NCI-H2196 treated with DMSO at 0.1 percent for 48 hours (cell line): ENCODE measurements at regions not wholly inside any gene's neighbourhood (a gene's known extent, or its start where the extent isn't known, plus 50 kb on each side); places are given as distances from the start of the nearest gene placed in this dataset.
"Not testable (repeated sequence)": the region's sequence is repeated elsewhere in the genome, so short reads cannot be mapped to it uniquely, and the experiment has no call there.

Source experiments
- DNase-seq: peaks from one replicate; lab custom pipeline; 2025; ENCODE audit not compliant: unreplicated experiment; lab: John Stamatoyannopoulos, UW

DNA sequence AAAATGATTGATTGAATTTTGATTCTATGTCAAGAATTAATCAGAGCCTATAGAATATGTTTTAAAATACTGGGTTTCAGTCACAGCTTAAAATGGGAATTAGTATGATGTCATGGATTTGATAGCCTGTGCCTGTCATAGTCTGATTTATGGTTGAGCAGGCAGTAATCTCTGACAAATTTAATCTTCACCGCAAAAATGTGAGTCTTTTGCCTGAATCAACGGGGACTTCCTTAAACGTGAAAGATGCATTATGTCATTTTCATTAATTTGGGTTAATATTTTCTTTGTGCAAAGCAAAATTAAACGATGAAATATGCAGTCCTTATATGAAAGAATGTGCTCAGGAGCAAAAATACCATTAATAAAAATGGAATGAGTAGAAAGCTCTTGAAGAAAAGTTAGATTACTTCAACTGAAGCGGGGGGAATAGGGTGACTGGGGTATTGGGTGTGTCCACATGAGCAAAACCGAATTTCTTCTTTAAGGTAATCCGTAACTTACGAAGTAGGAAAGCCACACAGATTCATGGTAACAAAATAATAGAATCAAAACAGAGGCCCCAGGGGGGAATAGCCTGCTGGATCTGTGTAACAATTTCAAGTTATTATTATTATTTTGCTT is 339.6 kb upstream of the NOX3 start:
- DNase-seq: no peak

DNA sequence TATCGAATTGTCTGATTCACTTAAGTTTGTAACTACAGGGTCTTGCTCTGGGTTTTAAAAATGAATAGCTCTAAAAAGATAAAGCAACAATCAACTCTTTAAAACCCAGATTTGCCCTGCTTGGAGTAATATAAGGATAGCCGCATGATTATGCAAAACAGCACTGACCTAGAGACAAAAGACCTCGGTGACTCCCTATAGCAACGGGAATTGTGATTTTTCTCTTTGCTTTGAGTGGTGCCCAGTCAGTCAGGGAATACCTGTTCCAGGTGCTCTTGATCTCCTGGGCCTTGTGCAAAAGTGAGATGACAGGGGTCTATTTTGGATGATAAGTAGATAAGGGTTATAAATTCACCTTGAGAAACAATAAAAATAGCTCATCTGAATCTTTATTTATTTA is 336.3 kb upstream of the NOX3 start:
- DNase-seq: no peak

DNA sequence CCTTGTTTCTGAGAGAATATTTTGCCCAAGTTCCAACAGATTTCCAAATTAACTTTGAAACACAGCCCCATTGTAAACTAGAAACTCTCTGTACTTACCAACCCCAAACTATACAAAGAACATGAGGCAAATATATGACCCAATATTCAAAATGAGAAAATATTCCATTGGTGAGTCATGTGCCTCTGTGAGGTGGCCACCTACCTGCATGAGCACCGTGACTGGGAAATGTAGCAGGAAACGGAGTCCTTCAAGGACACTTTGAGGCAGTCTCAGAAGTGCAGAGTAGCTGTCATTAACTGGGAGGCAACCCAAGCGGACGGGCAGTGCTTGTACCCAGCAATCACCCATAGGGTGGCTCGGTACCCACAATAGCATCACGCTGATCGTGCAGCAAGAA is 335.5 kb upstream of the NOX3 start:
- DNase-seq: no peak

DNA sequence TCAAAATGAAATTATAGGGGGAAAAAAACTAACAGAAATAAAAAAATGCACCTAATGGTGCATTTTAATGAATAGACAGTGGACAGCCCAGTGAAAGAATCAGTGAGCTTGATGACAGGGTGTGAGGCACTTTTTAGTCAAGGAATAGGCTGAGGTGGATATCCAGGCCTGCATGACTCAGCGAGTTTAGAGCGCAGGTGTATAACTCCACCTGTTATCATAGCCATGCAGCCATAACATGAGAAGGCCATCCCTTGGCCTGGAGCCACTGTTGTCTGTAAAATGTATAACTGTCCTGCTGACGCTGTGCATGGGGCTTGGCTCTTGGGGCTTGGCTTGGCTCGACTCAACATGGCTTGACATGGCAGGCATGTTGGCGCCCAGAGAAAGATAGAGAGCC is 331.5 kb upstream of the NOX3 start:
- no peak for DNase-seq

DNA sequence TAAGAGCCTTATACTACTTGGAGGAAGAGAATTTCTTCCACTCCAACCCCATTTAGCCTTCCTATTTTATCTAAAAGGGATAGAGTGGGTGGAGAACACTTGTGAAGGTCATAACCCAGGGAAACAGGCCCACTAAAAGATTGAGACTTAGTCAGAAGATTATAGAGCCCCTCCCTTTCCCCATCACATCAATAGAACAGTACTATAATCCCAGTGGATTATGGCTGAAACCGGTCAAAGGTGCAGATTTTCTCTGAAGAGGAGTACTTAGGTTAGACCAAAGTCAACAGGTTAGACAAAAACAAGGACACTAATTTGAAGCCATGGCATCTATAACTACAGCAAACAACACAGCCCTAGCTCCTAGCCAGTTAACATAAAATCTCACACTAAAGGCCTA is 330.9 kb upstream of the NOX3 start:
- DNase-seq: no peak

DNA sequence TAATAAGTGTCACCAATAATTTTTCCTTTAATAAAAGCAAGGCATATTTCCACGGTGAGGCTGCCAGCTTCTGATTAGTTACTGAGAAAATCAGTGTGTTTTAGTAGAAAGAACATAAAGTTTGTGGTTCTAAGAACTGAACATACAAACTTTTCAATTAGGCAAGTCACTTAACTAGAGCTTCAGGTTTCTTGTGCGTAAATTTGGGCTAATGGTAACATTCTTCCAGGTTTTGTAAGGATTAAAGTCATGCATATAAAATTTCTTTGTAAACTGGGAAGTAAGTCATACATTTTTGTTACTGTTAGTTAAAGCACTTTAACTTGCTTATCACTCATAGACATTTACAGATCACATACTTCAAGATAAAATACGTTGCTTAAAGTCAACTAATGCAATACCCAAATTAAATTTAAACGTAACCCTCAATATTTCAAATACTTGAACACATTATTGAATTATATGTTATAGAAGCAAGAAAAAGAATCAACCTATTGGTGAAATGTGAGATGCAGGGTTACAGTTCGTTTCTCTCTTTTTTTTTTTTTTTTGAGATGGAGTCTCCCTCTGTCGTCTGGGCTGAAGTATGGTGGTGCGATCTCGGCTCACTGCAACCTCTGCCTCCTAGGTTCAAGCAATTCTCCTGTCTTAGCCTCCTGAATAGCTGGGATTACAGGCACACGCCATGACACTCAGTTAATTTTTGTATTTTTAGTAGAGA is 327.3 kb upstream of the NOX3 start:
- no peak for DNase-seq

DNA sequence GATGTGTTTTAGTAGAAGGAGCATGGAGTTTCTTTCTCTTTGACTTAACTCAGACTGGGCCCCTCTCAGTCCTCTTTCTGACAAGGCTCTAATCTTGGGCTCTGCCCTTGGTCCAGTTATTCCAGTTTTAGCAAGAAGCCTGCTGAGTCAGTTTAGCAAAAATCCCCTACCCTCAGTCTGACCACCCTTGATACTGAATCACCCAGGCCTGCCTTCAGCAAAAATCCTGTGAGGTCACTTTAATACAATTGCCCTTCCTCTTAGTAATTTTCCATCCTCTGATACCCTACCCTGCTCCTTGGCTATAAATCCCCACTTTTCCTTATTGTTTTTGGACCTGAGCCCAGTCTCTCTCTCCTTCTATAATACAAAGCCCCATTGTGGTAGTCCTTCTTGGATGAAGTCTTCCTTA is 326.7 kb upstream of the NOX3 start:
- DNase-seq: no peak

DNA sequence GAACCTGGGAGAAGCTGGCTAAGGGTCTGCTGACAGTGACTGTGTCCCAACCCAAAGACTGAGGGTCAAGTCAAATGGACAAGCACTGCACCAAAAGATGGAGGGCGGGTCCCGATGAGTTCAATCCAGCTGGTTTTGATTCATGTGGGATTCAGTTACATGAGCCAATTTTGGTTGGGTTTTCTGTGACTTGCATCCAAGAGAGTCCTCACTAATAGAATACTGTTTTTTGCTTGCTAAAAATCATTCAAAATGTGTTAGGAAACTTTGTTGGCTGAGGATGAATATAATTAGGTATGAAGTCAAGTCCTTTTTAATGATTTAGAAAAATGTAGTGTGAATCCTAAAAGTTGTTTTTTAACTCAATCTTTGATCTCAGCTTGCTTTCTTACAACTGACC is 323.8 kb upstream of the NOX3 start:
- DNase-seq: no peak

DNA sequence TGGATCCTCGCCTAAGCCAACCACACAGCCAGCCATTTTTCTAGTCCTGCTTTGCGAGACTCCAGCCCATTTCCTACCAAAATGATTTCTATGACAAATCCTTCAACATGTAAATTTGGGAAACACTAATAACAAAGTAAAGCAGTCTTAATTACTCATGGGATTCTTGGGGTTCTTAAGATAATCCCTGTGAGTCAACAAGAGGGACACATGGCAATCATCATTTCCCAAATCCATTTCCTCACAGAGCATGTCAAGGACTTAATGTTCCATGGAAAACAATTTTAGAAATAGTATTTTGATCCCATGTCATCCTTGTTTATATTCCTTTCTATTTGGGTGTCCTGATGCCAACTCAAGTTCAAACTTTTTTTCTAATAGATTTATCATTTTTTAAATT is 322.7 kb upstream of the NOX3 start:
- no peak for DNase-seq

DNA sequence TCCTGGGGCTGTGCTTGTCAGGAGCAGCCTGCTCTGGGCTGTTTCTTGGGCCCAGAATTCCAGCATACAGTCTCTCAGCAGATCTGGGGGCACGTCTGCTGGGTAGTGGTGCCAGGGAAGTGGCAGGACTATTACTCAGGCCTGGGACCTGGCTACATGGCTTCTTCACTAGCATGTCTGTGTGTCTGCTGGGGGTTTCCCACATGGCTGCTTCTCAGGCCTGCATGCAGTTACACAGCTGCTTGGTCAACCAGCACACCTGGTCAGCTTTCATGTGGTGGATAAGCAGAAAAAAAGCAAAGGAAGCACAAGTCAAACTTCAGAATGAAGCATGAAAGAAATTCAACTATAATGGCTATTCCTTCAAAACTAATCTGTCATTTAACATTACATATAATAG is 316.2 kb upstream of the NOX3 start:
- DNase-seq: no peak

DNA sequence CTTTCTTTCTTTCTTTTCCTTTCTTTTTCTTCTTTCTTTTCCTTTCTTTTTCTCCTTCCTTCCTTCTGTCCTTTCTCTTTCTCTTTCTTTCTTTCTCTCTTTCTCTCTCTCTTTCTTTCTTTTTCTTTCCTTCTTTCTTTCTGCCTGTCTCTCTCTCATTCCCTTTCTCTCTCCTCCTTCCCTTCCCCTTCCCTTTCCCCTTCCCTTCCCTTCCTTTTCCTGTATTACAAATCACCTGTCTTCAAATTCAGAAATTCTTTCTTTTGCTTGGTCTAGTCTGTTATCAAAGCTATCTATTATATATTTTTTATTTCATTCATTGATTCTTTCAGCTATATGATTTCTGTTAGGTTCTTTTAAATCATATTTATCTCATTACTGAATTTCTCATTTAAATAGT is 315.2 kb upstream of the NOX3 start:
- no peak for DNase-seq

DNA sequence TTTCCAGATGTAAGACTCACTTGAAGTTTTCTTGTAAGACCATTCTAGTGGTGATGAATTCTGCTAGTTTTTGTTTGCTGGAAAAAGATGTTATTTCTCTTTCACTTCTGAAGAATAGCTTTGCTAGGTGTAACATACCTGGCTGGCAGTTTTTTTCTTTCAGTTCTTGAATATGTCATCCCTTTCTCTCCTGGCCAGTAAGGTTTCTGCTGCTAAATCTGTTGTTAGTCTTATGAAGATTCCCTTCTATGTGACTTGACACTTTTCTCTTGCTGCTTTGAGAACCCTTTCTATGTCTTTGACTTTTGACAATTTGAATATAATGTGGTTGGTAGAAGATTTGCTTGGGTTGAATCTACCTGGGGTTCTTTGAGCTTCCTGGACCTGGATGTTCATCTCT is 314.7 kb upstream of the NOX3 start:
- DNase-seq: no peak

DNA sequence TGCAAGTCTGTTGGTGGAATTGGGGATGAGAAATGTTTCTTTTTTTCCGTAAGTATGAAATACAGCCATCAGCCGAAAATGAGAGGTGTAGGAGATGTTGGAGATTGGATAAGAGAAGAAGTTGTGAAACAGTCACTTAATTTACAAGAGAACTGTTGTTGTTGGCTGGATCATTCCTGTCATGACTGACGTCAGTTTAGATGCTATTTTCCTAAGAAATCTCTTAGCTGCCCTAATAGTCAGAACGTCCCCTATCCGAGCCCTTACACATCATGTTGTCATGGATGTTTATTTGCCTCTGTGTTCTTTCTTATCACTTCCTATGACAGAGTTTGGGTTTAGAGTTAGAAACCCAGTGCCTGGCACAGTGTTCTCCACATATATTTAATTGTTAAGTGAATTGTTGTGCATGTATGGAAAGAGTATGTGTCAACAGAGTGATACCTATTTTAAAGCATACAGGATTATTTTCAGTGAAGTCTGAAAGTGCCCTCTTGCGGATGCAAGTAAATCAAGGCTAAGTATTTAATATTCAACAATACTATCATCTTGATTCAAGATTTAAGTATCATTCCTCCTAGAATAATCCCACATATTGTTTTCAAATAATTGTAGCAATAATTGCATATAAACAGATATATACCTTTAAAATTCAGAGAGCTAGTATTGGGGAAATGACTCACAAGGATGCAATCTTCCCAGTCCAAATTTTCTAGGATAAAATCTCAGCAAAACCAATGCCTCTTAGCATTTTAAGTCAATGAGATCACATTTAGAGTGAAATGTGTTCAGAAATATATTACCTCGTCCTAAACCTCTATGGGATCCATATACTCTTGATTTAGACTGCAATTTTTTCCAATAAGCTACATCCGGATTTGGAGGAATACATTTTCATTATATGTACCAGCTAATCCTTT is 309.9 kb upstream of the NOX3 start:
- DNase-seq: no peak

DNA sequence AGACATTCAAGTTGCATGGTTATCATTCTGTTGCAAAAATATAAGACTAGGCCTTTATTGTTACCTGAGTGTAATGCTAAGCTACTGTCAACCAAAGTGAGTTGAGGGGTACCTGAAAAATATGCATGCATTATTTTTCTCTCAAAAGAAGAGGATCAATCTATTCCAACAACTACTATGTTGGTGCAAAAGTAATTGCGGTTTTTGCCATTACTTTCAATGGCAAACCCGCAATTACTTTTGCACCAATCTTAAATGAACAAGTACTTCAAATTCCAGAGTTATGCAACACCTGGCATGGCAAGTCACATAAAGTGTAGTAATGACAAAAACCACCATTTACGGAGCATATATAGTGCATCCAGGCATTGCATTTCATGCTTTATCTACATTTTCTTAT is 307.0 kb upstream of the NOX3 start:
- no peak for DNase-seq

DNA sequence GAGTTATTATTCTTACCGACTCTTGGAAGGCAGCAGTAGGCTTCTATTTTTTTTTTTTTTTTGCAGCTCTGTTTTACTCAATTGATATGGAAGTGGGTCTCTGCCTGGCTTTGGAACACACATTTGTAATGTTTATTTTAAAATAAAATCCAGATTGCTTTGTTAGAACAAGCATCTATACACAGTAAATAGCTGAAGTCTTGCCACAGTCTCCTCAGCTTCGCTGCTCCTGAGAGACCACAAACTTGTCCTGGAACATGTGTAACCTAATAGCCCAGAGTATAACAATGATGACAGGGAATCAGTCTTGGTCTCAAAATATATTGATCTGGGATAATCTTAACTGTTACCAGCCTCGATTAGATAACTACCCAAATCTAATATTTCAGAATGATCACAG is 299.8 kb upstream of the NOX3 start:
- DNase-seq: no peak

DNA sequence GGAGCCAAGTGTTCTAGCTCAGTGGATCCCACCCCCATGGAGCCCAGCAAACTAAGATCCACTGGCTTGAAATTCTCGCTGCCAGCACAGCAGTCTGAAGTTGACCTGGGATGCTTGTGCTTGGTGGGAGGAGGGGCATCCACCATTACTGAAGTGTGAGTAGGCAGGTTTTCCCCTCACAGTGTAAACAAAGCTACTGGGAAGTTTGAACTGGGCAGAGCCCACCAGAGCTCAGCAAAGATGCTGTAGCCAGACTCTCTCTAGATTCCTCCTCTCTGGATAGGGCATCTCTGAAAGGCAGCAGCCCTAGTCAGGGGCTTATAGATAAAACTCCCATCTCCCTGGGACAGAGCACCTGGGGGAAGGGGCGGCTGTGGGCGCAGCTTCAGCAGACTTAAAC is 293.1 kb upstream of the NOX3 start:
- DNase-seq: not testable (repeated sequence)

DNA sequence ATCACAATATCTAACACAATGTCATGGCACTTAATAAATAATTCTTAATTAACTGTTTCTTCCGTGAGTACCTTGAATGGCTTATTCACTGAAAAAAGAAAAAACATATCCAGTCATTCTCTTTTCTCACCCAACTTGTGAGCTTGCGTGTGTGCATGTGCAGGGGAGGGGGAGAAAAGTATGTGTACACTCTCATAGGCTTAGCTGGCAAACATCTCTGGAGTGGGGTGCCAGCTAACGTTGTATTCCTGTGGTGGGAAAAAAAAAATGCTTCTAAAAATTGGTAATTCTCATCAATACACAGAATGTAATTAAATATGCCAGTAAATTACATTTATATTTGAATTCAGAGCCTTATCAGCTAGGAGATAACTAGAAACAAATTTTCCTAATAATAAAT is 291.9 kb upstream of the NOX3 start:
- no peak for DNase-seq

DNA sequence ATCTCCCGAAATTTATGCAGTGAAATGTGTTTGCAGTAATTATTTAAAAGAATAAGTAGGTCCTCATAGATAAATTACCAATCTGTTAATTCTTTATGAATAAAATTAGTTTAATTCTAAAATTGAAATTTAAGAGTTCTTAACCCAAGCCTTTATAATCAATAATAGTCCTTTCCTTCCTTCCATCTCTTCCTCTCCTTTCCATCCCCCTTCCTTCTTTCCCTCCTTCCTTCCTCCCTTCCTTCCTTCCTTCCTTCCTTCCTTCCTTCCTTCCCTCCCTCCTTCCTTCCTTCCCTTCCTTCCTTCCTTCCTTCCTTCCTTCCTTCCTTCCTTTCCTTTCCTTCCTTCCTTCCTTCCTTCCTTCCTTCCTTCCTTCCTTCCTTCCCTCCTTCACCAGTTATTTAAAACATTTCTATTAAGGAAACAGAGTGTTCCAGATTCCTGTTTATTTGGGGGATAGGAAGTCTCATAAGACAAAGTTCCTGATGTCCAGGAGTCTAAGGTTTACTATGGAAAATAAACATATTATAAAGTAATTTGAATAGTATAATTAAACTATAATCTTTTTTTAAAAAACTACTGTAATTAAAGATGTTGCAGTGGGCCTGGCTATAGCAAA is 285.3 kb upstream of the NOX3 start:
- no peak for DNase-seq

DNA sequence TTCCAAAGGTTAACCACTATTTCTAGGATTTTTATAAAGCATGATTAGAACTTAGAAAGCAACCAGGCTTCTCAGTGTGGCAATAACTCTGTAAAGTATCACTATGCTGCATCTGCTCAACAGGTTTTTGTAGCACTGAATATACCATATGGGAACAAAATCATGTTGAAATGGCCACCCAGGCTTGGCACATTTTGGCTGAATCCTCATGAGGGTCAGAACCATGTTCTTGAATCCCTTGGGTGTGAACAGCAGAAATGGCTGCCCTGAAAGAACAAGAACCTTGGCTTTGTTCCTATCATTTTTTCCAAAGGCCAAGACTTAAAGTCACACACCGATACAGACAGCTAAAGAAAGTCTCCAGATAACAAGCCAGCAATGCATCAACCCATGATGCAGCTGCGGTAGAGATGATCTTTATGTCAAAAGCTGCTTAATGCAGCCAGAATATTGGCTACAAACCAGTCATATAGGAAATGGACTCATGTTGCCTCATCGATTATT is 283.0 kb upstream of the NOX3 start:
- DNase-seq: no peak

DNA sequence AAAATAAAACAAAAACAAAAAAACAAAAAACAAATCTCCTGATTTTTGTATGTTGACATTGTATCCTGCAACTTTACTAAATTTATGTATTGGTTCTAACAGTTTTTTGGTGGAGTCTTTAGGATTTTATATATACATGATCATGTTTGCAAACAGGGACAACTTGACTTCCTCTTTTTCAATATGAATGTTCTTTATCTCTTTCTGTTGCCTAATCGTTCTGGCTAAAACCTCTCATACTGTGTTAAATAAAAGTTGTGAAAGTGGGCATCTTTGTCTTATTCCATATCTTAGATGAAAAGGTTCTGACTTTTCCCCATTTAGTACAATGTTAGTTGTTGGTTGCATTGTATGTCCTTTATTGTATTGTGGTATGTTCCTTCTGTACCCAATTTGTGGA is 261.7 kb upstream of the NOX3 start:
- no peak for DNase-seq

DNA sequence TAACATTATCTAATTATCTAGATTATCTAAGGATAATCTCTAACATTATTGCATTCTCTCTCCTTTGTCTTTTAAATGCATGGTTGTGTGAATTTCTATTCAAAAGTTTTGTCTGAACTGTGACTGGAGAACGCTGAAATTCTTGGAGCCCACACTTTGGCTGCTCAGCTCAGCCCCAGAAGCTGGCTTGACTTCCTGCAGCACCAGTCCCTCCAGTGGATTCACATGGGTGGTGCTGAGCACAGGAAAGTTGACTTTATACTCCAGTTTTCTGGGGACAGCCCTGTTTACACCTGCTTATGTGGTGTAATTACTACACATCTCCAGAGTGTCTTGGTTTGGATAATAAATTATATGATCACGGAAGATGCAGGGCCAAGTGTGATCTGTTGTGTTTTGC is 255.1 kb upstream of the NOX3 start:
- no peak for DNase-seq
